ENCODE measurements at regions not wholly inside any gene's neighbourhood (a gene's known extent, or its start where the extent isn't known, plus 50 kb on each side); places are given as distances from the start of the nearest gene placed in this dataset.

- intact Hi-C loops (cut with micrococcal nuclease; ENCODE audit: unreplicated experiment), result no loop called here
- no peak overlapping the region for H3K4me3 Mint-ChIP-seq (ENCODE audit: low read depth, unreplicated experiment)
- TF ChIP-seq, protein P1, sequence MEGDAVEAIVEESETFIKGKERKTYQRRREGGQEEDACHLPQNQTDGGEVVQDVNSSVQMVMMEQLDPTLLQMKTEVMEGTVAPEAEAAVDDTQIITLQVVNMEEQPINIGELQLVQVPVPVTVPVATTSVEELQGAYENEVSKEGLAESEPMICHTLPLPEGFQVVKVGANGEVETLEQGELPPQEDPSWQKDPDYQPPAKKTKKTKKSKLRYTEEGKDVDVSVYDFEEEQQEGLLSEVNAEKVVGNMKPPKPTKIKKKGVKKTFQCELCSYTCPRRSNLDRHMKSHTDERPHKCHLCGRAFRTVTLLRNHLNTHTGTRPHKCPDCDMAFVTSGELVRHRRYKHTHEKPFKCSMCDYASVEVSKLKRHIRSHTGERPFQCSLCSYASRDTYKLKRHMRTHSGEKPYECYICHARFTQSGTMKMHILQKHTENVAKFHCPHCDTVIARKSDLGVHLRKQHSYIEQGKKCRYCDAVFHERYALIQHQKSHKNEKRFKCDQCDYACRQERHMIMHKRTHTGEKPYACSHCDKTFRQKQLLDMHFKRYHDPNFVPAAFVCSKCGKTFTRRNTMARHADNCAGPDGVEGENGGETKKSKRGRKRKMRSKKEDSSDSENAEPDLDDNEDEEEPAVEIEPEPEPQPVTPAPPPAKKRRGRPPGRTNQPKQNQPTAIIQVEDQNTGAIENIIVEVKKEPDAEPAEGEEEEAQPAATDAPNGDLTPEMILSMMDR (IDR thresholded peaks at IDR 0.05; ENCODE audit: unreplicated experiment), result no peak
- H3K36me3 Mint-ChIP-seq (ENCODE audit: insufficient read depth, unreplicated experiment), result no peaks in the 10 kb centered on the region
- no peaks in the 10 kb centered on the region for H3K9me3 Mint-ChIP-seq (ENCODE audit: low read depth, unreplicated experiment)
- CTCF ChIA-PET, result interaction anchor here (0.6 kb wide), 1 partner anchor 15 kb away, joined by 3 read pairs; no protein-coding TSS in a partner anchor
- BruUV-seq (replicated peaks), result no TSS peak
- no peak for DNase-seq
- H3K27me3 Mint-ChIP-seq (ENCODE audit: unreplicated experiment), result no peaks in the 10 kb centered on the region
- H3K27ac Mint-ChIP-seq (ENCODE audit: unreplicated experiment), result no peak overlapping the region
- H3K4me1 Mint-ChIP-seq (ENCODE audit: low read depth, unreplicated experiment), result no peaks in the 10 kb centered on the region
Measured at GRCh38 chr12:18990856-18991255, 138.7 kb upstream of the PLEKHA5 start.

DNA sequence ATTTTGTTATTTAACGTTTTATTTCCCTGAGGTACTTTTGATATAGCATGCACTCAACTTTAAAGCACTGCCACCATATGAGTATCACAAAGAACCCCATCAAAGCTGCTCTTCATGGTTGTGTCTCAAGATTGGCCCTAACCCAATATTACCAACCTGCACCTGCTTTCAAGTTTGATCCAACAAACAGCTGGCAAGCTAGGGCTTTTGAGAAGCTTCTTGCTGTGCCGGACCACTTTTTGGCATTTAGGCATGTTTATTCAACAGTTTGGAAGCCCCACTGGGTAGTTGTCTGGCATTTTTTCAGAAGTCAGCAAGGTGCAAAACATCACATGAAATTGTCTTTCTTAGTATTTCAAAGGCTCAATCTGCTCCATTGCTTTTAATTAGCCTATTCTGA, 137.2 kb upstream of the PLEKHA5 start:
- no peaks in the 10 kb centered on the region for H3K9me3 Mint-ChIP-seq (ENCODE audit: low read depth, unreplicated experiment)
- H3K27ac Mint-ChIP-seq (ENCODE audit: unreplicated experiment), result no peak overlapping the region
- H3K36me3 Mint-ChIP-seq (ENCODE audit: insufficient read depth, unreplicated experiment), result no peaks in the 10 kb centered on the region
- no peak overlapping the region for H3K4me3 Mint-ChIP-seq (ENCODE audit: low read depth, unreplicated experiment)
- intact Hi-C loops (cut with micrococcal nuclease; ENCODE audit: unreplicated experiment), result no loop called here
- CTCF ChIA-PET, result interaction anchor here (0.6 kb wide), 1 partner anchor 226 kb away, joined by 4 read pairs; no protein-coding TSS in a partner anchor
- TF ChIP-seq, protein P1 (IDR thresholded peaks at IDR 0.05; ENCODE audit: unreplicated experiment), result no peak
- H3K4me1 Mint-ChIP-seq (ENCODE audit: low read depth, unreplicated experiment), result no peaks in the 10 kb centered on the region
- DNase-seq, result no peak
- no TSS peak for BruUV-seq (replicated peaks)
- H3K27me3 Mint-ChIP-seq (ENCODE audit: unreplicated experiment), result no peaks in the 10 kb centered on the region

DNA sequence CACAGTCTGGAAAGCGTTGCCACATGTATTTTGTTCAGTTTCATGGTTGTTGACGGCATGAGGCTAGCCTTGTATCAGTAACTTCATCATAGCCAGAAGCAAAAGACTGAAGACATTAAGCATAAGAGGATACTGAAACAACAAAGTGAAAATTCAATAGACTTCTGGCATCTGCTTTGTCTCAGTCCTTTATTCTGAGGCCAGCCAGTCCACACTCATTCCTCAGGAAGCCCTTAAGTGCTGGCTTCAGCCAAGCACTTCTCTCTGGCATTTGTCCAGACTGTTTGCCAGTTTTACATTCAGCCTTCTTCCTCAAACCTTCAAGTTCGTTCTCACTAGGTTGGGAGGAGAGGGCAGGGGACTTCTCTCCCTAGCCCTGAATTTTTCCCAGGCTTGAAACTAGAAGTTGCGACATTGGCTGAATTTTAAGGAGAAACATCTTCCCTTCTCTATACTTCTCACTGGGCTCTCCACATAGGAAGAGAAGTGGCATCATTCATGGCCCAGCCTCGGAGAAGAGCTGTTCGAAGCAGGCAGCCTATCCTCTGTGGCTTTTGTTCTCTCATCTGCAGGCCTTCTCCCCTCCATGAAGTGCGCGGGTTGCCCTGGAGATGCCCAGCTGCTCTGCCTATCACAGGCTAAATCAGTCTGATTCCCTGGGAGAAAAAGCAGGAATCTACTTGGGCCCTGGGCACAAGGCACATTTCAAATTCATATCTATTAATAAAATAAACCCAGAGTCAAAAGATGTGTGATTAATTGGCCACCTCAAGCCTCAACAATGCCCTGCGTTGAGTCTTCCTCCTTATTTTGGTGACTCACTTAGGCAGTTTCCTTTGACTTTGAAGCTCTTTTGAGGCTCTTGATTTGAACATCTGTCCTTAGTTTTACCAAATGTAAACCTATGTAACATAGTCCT, 130.9 kb upstream of the PLEKHA5 start:
- Mint-ChIP-seq H3K27ac (ENCODE audit: unreplicated experiment) (peak overlapping the region; percentile 4), H3K36me3 (ENCODE audit: insufficient read depth, unreplicated experiment) (no peaks in the 10 kb centered on the region), H3K4me3 (ENCODE audit: low read depth, unreplicated experiment) (no peak overlapping the region), H3K9me3 (ENCODE audit: low read depth, unreplicated experiment) (no peaks in the 10 kb centered on the region), H3K4me1 (ENCODE audit: low read depth, unreplicated experiment) (peaks cover 21% of the 10 kb centered on the region), H3K27me3 (ENCODE audit: unreplicated experiment) (no peaks in the 10 kb centered on the region)
- no TSS peak for BruUV-seq (replicated peaks)
- DNase-seq, result no peak
- intact Hi-C loops (cut with micrococcal nuclease; ENCODE audit: unreplicated experiment), result no loop called here
- CTCF ChIA-PET, result no interaction called here
- TF ChIP-seq, protein P1 (IDR thresholded peaks at IDR 0.05; ENCODE audit: unreplicated experiment), result no peak

DNA sequence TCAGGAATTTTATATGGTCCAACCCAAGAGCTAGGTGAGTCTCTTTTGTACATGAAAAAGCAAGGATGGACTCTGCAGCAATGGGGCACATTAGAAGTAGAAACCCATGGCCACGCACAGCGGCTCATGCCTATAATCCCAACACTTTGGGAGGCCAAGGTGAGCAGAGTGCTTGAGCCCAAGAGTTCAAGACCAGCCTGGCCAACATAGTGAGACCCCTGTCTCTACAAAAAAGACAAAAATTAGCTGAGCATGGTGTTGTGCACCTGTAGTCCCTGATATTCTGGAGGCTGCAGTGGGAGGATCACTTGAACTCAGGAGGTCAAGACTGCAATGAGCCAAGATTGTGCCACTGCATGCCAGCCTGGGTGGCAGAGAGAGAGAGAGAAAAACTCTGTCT, 128.7 kb upstream of the PLEKHA5 start:
- BruUV-seq (replicated peaks), result no TSS peak
- H3K27me3 Mint-ChIP-seq (ENCODE audit: unreplicated experiment), result no peaks in the 10 kb centered on the region
- no peaks in the 10 kb centered on the region for H3K9me3 Mint-ChIP-seq (ENCODE audit: low read depth, unreplicated experiment)
- intact Hi-C loops (cut with micrococcal nuclease; ENCODE audit: unreplicated experiment), result no loop called here
- H3K36me3 Mint-ChIP-seq (ENCODE audit: insufficient read depth, unreplicated experiment), result no peaks in the 10 kb centered on the region
- TF ChIP-seq, protein P1 (IDR thresholded peaks at IDR 0.05; ENCODE audit: unreplicated experiment), result no peak
- H3K4me1 Mint-ChIP-seq (ENCODE audit: low read depth, unreplicated experiment), result peaks cover 21% of the 10 kb centered on the region
- DNase-seq, result no peak
- CTCF ChIA-PET, result no interaction called here
- H3K27ac Mint-ChIP-seq (ENCODE audit: unreplicated experiment), result no peak overlapping the region
- H3K4me3 Mint-ChIP-seq (ENCODE audit: low read depth, unreplicated experiment), result no peak overlapping the region
